Loucy (cell line): ENCODE measurements at regions not wholly inside any gene's neighbourhood (a gene's known extent, or its start where the extent isn't known, plus 50 kb on each side); places are given as distances from the start of the nearest gene placed in this dataset.

Experiments used
- H2AFZ ChIP-seq: fragments of 200-600 bp; sonication (generic); 2 replicates; pipeline ENCODE4 v1.6.0; 2016; ENCODE audit warnings: antibody characterized with exemption, mild to moderate bottlenecking, low read length, moderate library complexity
- H3F3A ChIP-seq: fragments of 200-600 bp; 2 replicates; pipeline ENCODE4 v1.6.0; 2016; ENCODE audit warnings: antibody characterized with exemption, low read depth, mild to moderate bottlenecking
- H3K27me3 ChIP-seq: fragments of 200-600 bp; sonication (generic); 2 replicates; pipeline ENCODE4 v1.6.1; 2014; ENCODE audit warnings: low read length, mild to moderate bottlenecking; ENCODE audit not compliant: insufficient read depth, poor library complexity, severe bottlenecking
- H3K36me3 ChIP-seq: fragments of 200-600 bp; sonication (generic); 2 replicates; pipeline ENCODE4 v1.6.1; 2016; ENCODE audit warnings: low read length; ENCODE audit not compliant: insufficient read depth
- H3K4me1 ChIP-seq: fragments of 200-600 bp; sonication (generic); 2 replicates; pipeline ENCODE4 v1.5.1; 2014; ENCODE audit warnings: low read length, mild to moderate bottlenecking; ENCODE audit not compliant: insufficient read depth, poor library complexity, severe bottlenecking
- H3K4me2 ChIP-seq: fragments of 200-600 bp; sonication (generic); 2 replicates; pipeline ENCODE4 v1.6.0; 2014; ENCODE audit warnings: antibody characterized with exemption, low read length, low read depth, mild to moderate bottlenecking; ENCODE audit not compliant: poor library complexity, severe bottlenecking
- H3K4me3 ChIP-seq: fragments of 200-600 bp; sonication (generic); 2 replicates; pipeline ENCODE4 v1.5.1; 2014; ENCODE audit warnings: low read length, mild to moderate bottlenecking, mixed read lengths; ENCODE audit not compliant: poor library complexity, severe bottlenecking
- H3K79me2 ChIP-seq: fragments of 200-600 bp; sonication (generic); 2 replicates; pipeline ENCODE4 v1.6.1; 2014; ENCODE audit warnings: low read length; ENCODE audit not compliant: insufficient read depth
- H3K9ac ChIP-seq: fragments of 200-600 bp; sonication (generic); 2 replicates; pipeline ENCODE4 v1.6.0; 2014; ENCODE audit warnings: mild to moderate bottlenecking, low read depth, low read length, moderate library complexity; ENCODE audit not compliant: poor library complexity, severe bottlenecking
- H3K9me2 ChIP-seq: fragments of 200-600 bp; sonication (generic); replicated peaks from 2 replicates; pipeline ENCODE4 v1.6.1; 2016; ENCODE audit warnings: low read depth, low read length, mixed read lengths
- H3K9me3 ChIP-seq: fragments of 200-600 bp; sonication (generic); 2 replicates; pipeline ENCODE4 v1.6.1; 2014; ENCODE audit warnings: mild to moderate bottlenecking, antibody characterized with exemption, low read length, low read depth; ENCODE audit not compliant: insufficient read depth
- H4K20me1 ChIP-seq: fragments of 200-600 bp; sonication (generic); 2 replicates; pipeline ENCODE4 v1.6.0; 2014; ENCODE audit warnings: antibody characterized with exemption, low read length, mild to moderate bottlenecking; ENCODE audit not compliant: insufficient read depth, poor library complexity, severe bottlenecking
- CTCF ChIP-seq: fragments of 200-600 bp; sonication (generic); conservative IDR thresholded peaks from 2 replicates; pipeline ENCODE4 v1.5.1; 2014; ENCODE audit warnings: mild to moderate bottlenecking, antibody characterized with exemption, low read length
- EZH2phosphoT487 ChIP-seq: fragments of 200-600 bp; IDR thresholded peaks from 2 replicates; pipeline ENCODE4 v1.6.1; 2018; ENCODE audit warnings: antibody characterized with exemption, mild to moderate bottlenecking, moderate library complexity, borderline replicate concordance

- no peaks in the 10 kb centered on the region for H3K9me3 ChIP-seq
- no peak overlapping the region for H3K4me2 ChIP-seq
- no peak overlapping the region for H3K9ac ChIP-seq
- no peak overlapping the region for H3K4me3 ChIP-seq
- H3K36me3 ChIP-seq, result no peaks in the 10 kb centered on the region
- no peaks in the 10 kb centered on the region for H3K9me2 ChIP-seq
- TF ChIP-seq EZH2phosphoT487, result no peak
- no peak for TF ChIP-seq CTCF
- H2AFZ ChIP-seq, result no peak overlapping the region
- H3K27me3 ChIP-seq, result no peaks in the 10 kb centered on the region
- H3K4me1 ChIP-seq, result no peaks in the 10 kb centered on the region
- H3K79me2 ChIP-seq, result no peaks in the 10 kb centered on the region
- no peaks in the 10 kb centered on the region for H4K20me1 ChIP-seq
- no peaks in the 10 kb centered on the region for H3F3A ChIP-seq
Measured at GRCh38 chr9:18274693-18275092, 199.3 kb upstream of the ADAMTSL1 start.

GRCh38 chr9:18275313-18275990, 198.5 kb upstream of the ADAMTSL1 start:
- Histone ChIP-seq H3K4me2 (no peak overlapping the region), H3F3A (no peaks in the 10 kb centered on the region), H3K4me3 (no peak overlapping the region), H3K79me2 (no peaks in the 10 kb centered on the region), H3K36me3 (no peaks in the 10 kb centered on the region), H3K27me3 (no peaks in the 10 kb centered on the region), H3K9ac (no peak overlapping the region), H4K20me1 (no peaks in the 10 kb centered on the region), H3K9me2 (no peaks in the 10 kb centered on the region), H3K4me1 (no peaks in the 10 kb centered on the region), H3K9me3 (no peaks in the 10 kb centered on the region), H2AFZ (no peak overlapping the region)
- no peak for TF ChIP-seq EZH2phosphoT487
- no peak for TF ChIP-seq CTCF

GRCh38 chr9:18281291-18281690, 192.7 kb upstream of the ADAMTSL1 start:
- Histone ChIP-seq H3K4me3 (no peak overlapping the region), H3K36me3 (no peaks in the 10 kb centered on the region), H3K4me2 (no peak overlapping the region), H3K79me2 (no peaks in the 10 kb centered on the region), H3K4me1 (no peaks in the 10 kb centered on the region), H3F3A (no peaks in the 10 kb centered on the region), H3K27me3 (no peaks in the 10 kb centered on the region), H3K9me3 (no peaks in the 10 kb centered on the region), H3K9me2 (no peaks in the 10 kb centered on the region), H2AFZ (no peak overlapping the region), H3K9ac (no peak overlapping the region), H4K20me1 (no peaks in the 10 kb centered on the region)
- TF ChIP-seq CTCF (no peak), EZH2phosphoT487 (no peak)
